Activated CD4-positive, alpha-beta T cell treated with anti-CD3 and anti-CD28 coated beads, Interleukin-2, amount 50 U/mL, for 1 hour (primary cell): ENCODE measurements at regions not wholly inside any gene's neighbourhood (a gene's known extent, or its start where the extent isn't known, plus 50 kb on each side); places are given as distances from the start of the nearest gene placed in this dataset.
"Not testable (repeated sequence)": the region's sequence is repeated elsewhere in the genome, so short reads cannot be mapped to it uniquely, and the experiment has no call there.

Experiments
- DNase-seq: peaks from one replicate; pipeline ENCODE4 v3.0.0-alpha.2; 2020

- no peak for DNase-seq
Measured at GRCh38 chr4:128560754-128561495, 248.6 kb upstream of the JADE1 start.

- no peak for DNase-seq
Measured at GRCh38 chr4:128558896-128559679, 250.4 kb upstream of the JADE1 start.

GRCh38 chr4:128556756-128557155 is 252.7 kb upstream of the JADE1 start:
- DNase-seq, result no peak

GRCh38 chr4:128553686-128554515 is 255.6 kb upstream of the JADE1 start:
- no peak for DNase-seq

GRCh38 chr4:128552586-128552907 is 257.0 kb upstream of the JADE1 start:
- no peak for DNase-seq

- DNase-seq, result no peak
Measured at GRCh38 chr4:128551280-128551679, 258.2 kb upstream of the JADE1 start.

GRCh38 chr4:128550060-128550459 is 259.4 kb upstream of the JADE1 start:
- DNase-seq, result no peak

- no peak for DNase-seq
Measured at GRCh38 chr4:128549636-128550035, 259.9 kb upstream of the JADE1 start.

GRCh38 chr4:128548381-128548780 is 260.8 kb upstream of the PGRMC2 start:
- DNase-seq, result no peak

GRCh38 chr4:128544272-128544671 is 256.7 kb upstream of the PGRMC2 start:
- DNase-seq, result no peak

GRCh38 chr4:128543696-128544095 is 256.1 kb upstream of the PGRMC2 start:
- no peak for DNase-seq

GRCh38 chr4:128542047-128542446 is 254.4 kb upstream of the PGRMC2 start:
- DNase-seq, result no peak

GRCh38 chr4:128540122-128540521 is 252.5 kb upstream of the PGRMC2 start:
- DNase-seq, result no peak

- no peak for DNase-seq
Measured at GRCh38 chr4:128538111-128538882, 250.7 kb upstream of the PGRMC2 start.

GRCh38 chr4:128536746-128537145 is 249.1 kb upstream of the PGRMC2 start:
- no peak for DNase-seq

GRCh38 chr4:128535510-128535909 is 247.9 kb upstream of the PGRMC2 start:
- not testable (repeated sequence) for DNase-seq

GRCh38 chr4:128528793-128529553 is 241.4 kb upstream of the PGRMC2 start:
- no peak for DNase-seq

GRCh38 chr4:128527946-128528576 is 240.4 kb upstream of the PGRMC2 start:
- no peak for DNase-seq

- no peak for DNase-seq
Measured at GRCh38 chr4:128527351-128527750, 239.7 kb upstream of the PGRMC2 start.

- DNase-seq, result no peak
Measured at GRCh38 chr4:128525992-128526630, 238.5 kb upstream of the PGRMC2 start.

GRCh38 chr4:128525387-128525786 is 237.8 kb upstream of the PGRMC2 start:
- DNase-seq, result no peak
